A673 (cell line): ENCODE measurements at regions not wholly inside any gene's neighbourhood (a gene's known extent, or its start where the extent isn't known, plus 50 kb on each side); places are given as distances from the start of the nearest gene placed in this dataset.

Source experiments
- CTCF ChIP-seq: fragments of 300-800, 200-600 bp; sonication (generic); conservative IDR thresholded peaks from 2 replicates; pipeline ENCODE4 v1.5.1; 2017; ENCODE audit warnings: low read depth, mild to moderate bottlenecking, antibody characterized with exemption, low read length, moderate library complexity, mixed read lengths
- EZH2 ChIP-seq: fragments of 200-600 bp; sonication (generic); IDR thresholded peaks from 2 replicates; pipeline ENCODE4 v1.6.1; 2017; ENCODE audit warnings: borderline replicate concordance, low read depth, mild to moderate bottlenecking, mixed read lengths, antibody characterized with exemption, low read length; ENCODE audit not compliant: poor library complexity, severe bottlenecking

- TF ChIP-seq CTCF: no peak
- TF ChIP-seq EZH2: no peak
These were observed 352.7 kb downstream of the AEBP2 start for GRCh38 chr12:19792028-19792427.
